Activated CD4-positive, alpha-beta memory T cell treated with anti-CD3 and anti-CD28 coated beads, Interleukin-2, amount 10 ng/mL, durations not matched to agents 7 days and 5 days (primary cell): ENCODE measurements at regions not wholly inside any gene's neighbourhood (a gene's known extent, or its start where the extent isn't known, plus 50 kb on each side); places are given as distances from the start of the nearest gene placed in this dataset.

Experiments
- CTCF ChIA-PET: fragments of 350-600 bp; sonication (Branson Sonifier 250); formaldehyde crosslinking; loops from one replicate; lab custom pipeline; 2021; ENCODE audit warnings: antibody characterized with exemption, inconsistent platforms; lab: Charles Lee
- POLR2A ChIA-PET: fragments of 350-600 bp; sonication (Branson Sonifier 250); formaldehyde crosslinking; loops from one replicate; lab custom pipeline; 2021; ENCODE audit warnings: antibody characterized with exemption; lab: Charles Lee
- DNase-seq: peaks from one replicate; pipeline ENCODE4 v3.0.0-alpha.2; 2020
- H3K27ac Mint-ChIP-seq: one replicate; pipeline ENCODE4 v1.8.0; 2021; ENCODE audit warnings: mild to moderate bottlenecking, mixed read lengths
- H3K27me3 Mint-ChIP-seq: one replicate; pipeline ENCODE4 v1.8.0; 2021; ENCODE audit warnings: mixed read lengths
- H3K36me3 Mint-ChIP-seq: one replicate; pipeline ENCODE4 v1.8.0; 2021; ENCODE audit warnings: low read depth, mixed read lengths
- H3K4me1 Mint-ChIP-seq: one replicate; pipeline ENCODE4 v1.8.0; 2021; ENCODE audit warnings: mixed read lengths
- H3K4me3 Mint-ChIP-seq: one replicate; pipeline ENCODE4 v1.8.0; 2021; ENCODE audit warnings: mild to moderate bottlenecking, mixed read lengths
- H3K9me3 Mint-ChIP-seq: one replicate; pipeline ENCODE4 v1.8.0; 2021; ENCODE audit warnings: mixed read lengths

DNA sequence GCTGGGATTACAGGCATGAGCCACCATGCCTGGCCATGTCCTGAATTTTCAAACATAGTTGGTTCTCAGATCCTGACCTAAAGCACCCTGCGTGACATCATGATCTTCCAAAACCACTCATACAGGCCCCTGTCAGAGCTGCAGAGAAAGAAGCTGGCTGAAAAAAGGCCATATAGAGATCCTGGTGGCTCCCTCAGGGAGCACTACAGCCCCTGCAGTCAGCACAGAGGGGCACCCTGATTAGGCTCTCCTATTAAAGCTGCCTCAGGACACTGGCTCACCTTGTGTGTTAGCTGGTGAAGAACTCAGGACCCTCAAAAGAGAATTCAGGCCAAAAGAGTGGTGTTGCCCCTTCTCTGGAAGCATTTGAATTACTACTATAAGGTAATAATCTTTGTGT, 249.7 kb upstream of the MCTP2 start:
- no peak for DNase-seq
- Mint-ChIP-seq H3K36me3 (no peaks in the 10 kb centered on the region), H3K4me3 (no peak overlapping the region), H3K27me3 (peaks cover 2% of the 10 kb centered on the region), H3K4me1 (peaks cover 10% of the 10 kb centered on the region), H3K27ac (no peak overlapping the region), H3K9me3 (no peaks in the 10 kb centered on the region)
- ChIA-PET POLR2A (no interaction called here), CTCF (interaction anchor here (0.9 kb wide), 1 partner anchor 15 kb away, joined by 3 read pairs; no protein-coding TSS in a partner anchor)

DNA sequence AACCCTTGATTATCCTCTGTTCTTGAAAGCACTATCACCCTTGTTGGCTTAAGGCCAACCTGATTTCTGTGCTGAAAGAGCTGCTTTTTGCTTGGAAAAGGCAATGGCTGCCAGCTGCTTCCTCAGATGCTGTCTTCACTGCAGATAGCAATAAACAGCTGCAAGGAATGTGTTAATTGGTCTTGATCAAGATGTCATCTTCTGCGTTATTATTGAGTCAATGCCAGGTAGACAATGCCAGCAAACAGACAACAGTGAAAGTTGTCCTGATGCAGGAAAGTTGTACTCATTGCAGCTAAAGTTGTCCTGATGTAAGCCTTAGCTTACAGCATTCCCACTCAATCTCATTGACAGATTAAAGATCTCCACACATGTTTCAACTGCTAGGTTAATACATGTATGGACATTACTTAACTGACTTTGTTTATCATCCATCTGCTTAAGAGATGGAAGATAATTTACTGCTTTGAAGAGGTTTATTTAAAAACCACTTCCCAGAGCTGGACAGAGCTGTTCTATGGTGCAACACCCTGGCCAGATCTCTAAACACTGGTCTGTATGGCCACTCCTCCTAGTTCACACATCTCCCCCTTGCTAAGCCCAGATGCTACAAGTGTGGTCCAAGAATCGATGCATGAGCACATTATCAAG, 251.0 kb upstream of the MCTP2 start:
- no peaks in the 10 kb centered on the region for H3K9me3 Mint-ChIP-seq
- H3K27me3 Mint-ChIP-seq = peaks cover 2% of the 10 kb centered on the region
- CTCF ChIA-PET = no interaction called here
- no peaks in the 10 kb centered on the region for H3K36me3 Mint-ChIP-seq
- no peaks in the 10 kb centered on the region for H3K4me1 Mint-ChIP-seq
- H3K4me3 Mint-ChIP-seq = no peak overlapping the region
- no peak overlapping the region for H3K27ac Mint-ChIP-seq
- DNase-seq = no peak
- POLR2A ChIA-PET = no interaction called here

DNA sequence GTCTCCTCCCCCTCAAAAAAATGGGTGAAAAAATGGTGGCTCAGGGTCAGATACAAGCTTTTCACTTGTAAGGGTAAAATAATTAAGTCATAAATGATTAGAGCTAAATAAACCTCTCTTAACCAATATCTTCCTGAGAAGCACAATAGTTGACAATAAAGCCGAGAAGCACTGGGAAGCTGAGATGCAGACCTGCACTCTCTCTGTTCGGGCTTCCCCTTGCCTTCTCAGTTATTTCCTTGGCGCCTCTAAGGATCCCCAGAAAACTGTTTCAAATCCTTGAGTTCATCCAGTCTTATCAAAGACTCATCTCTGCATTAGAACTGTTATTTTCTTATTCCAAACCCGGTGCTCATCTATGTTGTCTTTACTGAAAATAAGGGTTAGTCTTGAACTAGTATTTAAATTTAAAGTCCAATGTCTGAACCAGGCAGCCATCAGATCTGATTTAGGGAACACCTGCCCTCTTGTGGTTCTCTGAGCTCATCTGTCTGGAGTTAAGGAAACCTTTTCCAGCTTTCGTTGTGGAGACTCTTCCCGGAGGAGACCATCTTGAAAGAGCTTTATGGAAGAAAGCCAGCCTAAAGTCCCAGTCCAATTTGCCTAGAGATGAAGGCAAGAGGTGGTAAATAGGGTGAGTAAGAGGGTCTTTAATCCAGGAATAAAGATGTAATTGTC, 256.4 kb upstream of the MCTP2 start:
- H3K9me3 Mint-ChIP-seq = no peaks in the 10 kb centered on the region
- no peaks in the 10 kb centered on the region for H3K36me3 Mint-ChIP-seq
- POLR2A ChIA-PET = interaction anchor here (0.6 kb wide), 1 partner anchor 1013 kb away, joined by 3 read pairs; no protein-coding TSS in a partner anchor
- H3K4me3 Mint-ChIP-seq = no peak overlapping the region
- CTCF ChIA-PET = interaction anchor here (0.9 to 1.6 kb wide), 2 partner anchors 145 to 887 kb away, joined by 3 to 5 read pairs; no protein-coding TSS in a partner anchor
- no peaks in the 10 kb centered on the region for H3K4me1 Mint-ChIP-seq
- H3K27ac Mint-ChIP-seq = no peak overlapping the region
- H3K27me3 Mint-ChIP-seq = no peaks in the 10 kb centered on the region
- DNase-seq = no peak

DNA sequence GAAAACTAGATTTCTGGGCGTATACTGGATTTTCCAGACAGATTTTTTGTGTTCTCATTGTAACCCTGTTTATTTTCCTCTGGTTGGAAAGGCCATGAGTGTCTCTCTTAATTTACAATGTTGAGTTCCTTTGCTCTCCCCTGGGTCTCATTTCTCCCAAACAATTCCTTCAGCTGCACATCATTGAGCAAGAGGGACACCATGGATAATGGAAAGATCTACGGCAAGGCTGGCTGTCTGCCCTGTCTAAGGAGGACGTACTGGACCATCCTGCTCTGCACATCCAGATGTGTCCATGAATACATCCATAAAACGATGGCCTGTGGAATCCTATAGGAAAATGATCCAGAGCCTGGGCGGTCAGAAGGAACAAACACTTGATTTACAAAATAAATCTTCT, 258.1 kb upstream of the MCTP2 start:
- H3K4me3 Mint-ChIP-seq = no peak overlapping the region
- H3K27ac Mint-ChIP-seq = no peak overlapping the region
- DNase-seq = no peak

GRCh38 chr15:93968773-93969172, 262.6 kb upstream of the MCTP2 start:
- ChIA-PET POLR2A (no interaction called here), CTCF (no interaction called here)
- no peaks in the 10 kb centered on the region for H3K9me3 Mint-ChIP-seq
- H3K27me3 Mint-ChIP-seq = no peaks in the 10 kb centered on the region
- H3K27ac Mint-ChIP-seq = no peak overlapping the region
- no peak overlapping the region for H3K4me3 Mint-ChIP-seq
- H3K36me3 Mint-ChIP-seq = no peaks in the 10 kb centered on the region
- DNase-seq = no peak
- H3K4me1 Mint-ChIP-seq = no peaks in the 10 kb centered on the region

More for the DNA sequence above, 258.1 kb upstream of the MCTP2 start:
- CTCF ChIA-PET = no interaction called here
- POLR2A ChIA-PET = no interaction called here
- H3K4me1 Mint-ChIP-seq = no peaks in the 10 kb centered on the region
- no peaks in the 10 kb centered on the region for H3K9me3 Mint-ChIP-seq
- H3K27me3 Mint-ChIP-seq = no peaks in the 10 kb centered on the region
- no peaks in the 10 kb centered on the region for H3K36me3 Mint-ChIP-seq

DNA sequence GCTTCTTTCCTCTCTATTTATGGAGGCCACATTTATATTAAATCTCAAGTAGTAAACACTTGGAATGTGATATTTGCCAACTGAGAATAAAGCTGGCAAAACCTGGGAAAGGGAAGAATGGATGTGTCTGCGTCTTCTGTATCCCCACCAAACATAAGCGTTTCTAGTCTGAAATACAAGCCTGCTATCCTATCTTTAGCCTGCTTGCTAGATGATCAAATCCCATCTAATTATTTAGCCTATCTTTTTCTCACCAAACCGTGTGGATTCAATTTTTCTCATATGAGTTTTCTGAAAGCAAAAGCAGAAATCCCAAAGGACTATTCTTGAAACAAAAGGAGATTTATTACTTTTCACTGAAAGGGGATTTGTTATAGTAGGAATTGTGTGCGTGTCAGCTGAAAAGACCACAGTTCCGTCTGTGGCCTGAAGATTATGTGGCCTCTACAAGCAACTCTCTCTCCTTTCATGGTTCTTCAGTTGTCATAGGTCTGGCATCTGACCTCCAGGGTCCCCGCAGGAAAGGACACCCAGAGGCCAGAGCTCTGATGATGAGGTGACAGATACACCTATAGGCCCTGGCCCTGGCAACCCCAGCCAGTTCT, 266.0 kb upstream of the MCTP2 start:
- no peak for DNase-seq
- Mint-ChIP-seq H3K4me1 (no peaks in the 10 kb centered on the region), H3K36me3 (no peaks in the 10 kb centered on the region), H3K9me3 (no peaks in the 10 kb centered on the region), H3K27ac (no peak overlapping the region), H3K4me3 (no peak overlapping the region), H3K27me3 (no peaks in the 10 kb centered on the region)
- POLR2A ChIA-PET = no interaction called here
- CTCF ChIA-PET = no interaction called here

GRCh38 chr15:93954985-93955571, 276.3 kb upstream of the MCTP2 start:
- DNase-seq = no peak
- Mint-ChIP-seq H3K36me3 (no peaks in the 10 kb centered on the region), H3K27ac (no peak overlapping the region), H3K27me3 (no peaks in the 10 kb centered on the region), H3K4me3 (no peak overlapping the region), H3K9me3 (no peaks in the 10 kb centered on the region), H3K4me1 (no peaks in the 10 kb centered on the region)
- ChIA-PET POLR2A (no interaction called here), CTCF (no interaction called here)

- ChIA-PET POLR2A (no interaction called here), CTCF (no interaction called here)
- no peaks in the 10 kb centered on the region for H3K4me1 Mint-ChIP-seq
- H3K9me3 Mint-ChIP-seq = no peaks in the 10 kb centered on the region
- no peaks in the 10 kb centered on the region for H3K36me3 Mint-ChIP-seq
- H3K27ac Mint-ChIP-seq = no peak overlapping the region
- H3K4me3 Mint-ChIP-seq = no peak overlapping the region
- no peak for DNase-seq
- peaks cover 5% of the 10 kb centered on the region for H3K27me3 Mint-ChIP-seq
These were observed 282.6 kb upstream of the MCTP2 start for GRCh38 chr15:93948726-93949125.

- no peak for DNase-seq
- no peak overlapping the region for H3K4me3 Mint-ChIP-seq
- H3K36me3 Mint-ChIP-seq = no peaks in the 10 kb centered on the region
- ChIA-PET POLR2A (no interaction called here), CTCF (no interaction called here)
- peaks cover 3% of the 10 kb centered on the region for H3K27me3 Mint-ChIP-seq
- no peak overlapping the region for H3K27ac Mint-ChIP-seq
- no peaks in the 10 kb centered on the region for H3K4me1 Mint-ChIP-seq
- H3K9me3 Mint-ChIP-seq = no peaks in the 10 kb centered on the region
These were observed 287.8 kb upstream of the MCTP2 start for GRCh38 chr15:93943586-93943985.

GRCh38 chr15:93942269-93942694, 289.1 kb upstream of the MCTP2 start:
- Mint-ChIP-seq H3K27ac (no peak overlapping the region), H3K4me3 (no peak overlapping the region), H3K4me1 (no peaks in the 10 kb centered on the region), H3K36me3 (no peaks in the 10 kb centered on the region), H3K9me3 (no peaks in the 10 kb centered on the region), H3K27me3 (peaks cover 3% of the 10 kb centered on the region)
- no peak for DNase-seq
- CTCF ChIA-PET = no interaction called here
- POLR2A ChIA-PET = no interaction called here

GRCh38 chr15:93941697-93942096, 289.7 kb upstream of the MCTP2 start:
- H3K27ac Mint-ChIP-seq = no peak overlapping the region
- ChIA-PET POLR2A (no interaction called here), CTCF (no interaction called here)
- no peak overlapping the region for H3K4me3 Mint-ChIP-seq
- DNase-seq = no peak
- H3K4me1 Mint-ChIP-seq = no peaks in the 10 kb centered on the region
- H3K9me3 Mint-ChIP-seq = no peaks in the 10 kb centered on the region
- no peaks in the 10 kb centered on the region for H3K36me3 Mint-ChIP-seq
- H3K27me3 Mint-ChIP-seq = peaks cover 3% of the 10 kb centered on the region

GRCh38 chr15:93940226-93940625, 291.1 kb upstream of the MCTP2 start:
- no peaks in the 10 kb centered on the region for H3K4me1 Mint-ChIP-seq
- H3K36me3 Mint-ChIP-seq = no peaks in the 10 kb centered on the region
- no peaks in the 10 kb centered on the region for H3K27me3 Mint-ChIP-seq
- CTCF ChIA-PET = no interaction called here
- POLR2A ChIA-PET = no interaction called here
- no peak for DNase-seq
- H3K27ac Mint-ChIP-seq = no peak overlapping the region
- H3K9me3 Mint-ChIP-seq = no peaks in the 10 kb centered on the region
- H3K4me3 Mint-ChIP-seq = no peak overlapping the region

- Mint-ChIP-seq H3K4me3 (peak overlapping the region; percentile 8), H3K4me1 (peaks cover 13% of the 10 kb centered on the region), H3K9me3 (peaks cover 2% of the 10 kb centered on the region), H3K27me3 (peaks cover 7% of the 10 kb centered on the region), H3K27ac (no peak overlapping the region), H3K36me3 (no peaks in the 10 kb centered on the region)
- DNase-seq = no peak
- ChIA-PET POLR2A (no interaction called here), CTCF (interaction anchor here (1.5 kb wide), 1 partner anchor 188 kb away, joined by 5 read pairs; no protein-coding TSS in a partner anchor)
These were observed 299.1 kb upstream of the MCTP2 start for GRCh38 chr15:93932164-93932776.
